GM18505 (cell line): ENCODE measurements at regions not wholly inside any gene's neighbourhood (a gene's known extent, or its start where the extent isn't known, plus 50 kb on each side); places are given as distances from the start of the nearest gene placed in this dataset.

Experiments
- ATAC-seq: cut with Tn5 transposase; IDR thresholded peaks from one replicate; pipeline ENCODE4 v1.9.1; 2021; ENCODE audit not compliant: unreplicated experiment
- POLR2A ChIP-seq: IDR thresholded peaks from 4 replicates; pipeline ENCODE4 v1.6.1; 2011; ENCODE audit warnings: borderline replicate concordance; ENCODE audit not compliant: insufficient read depth, insufficient read length; ENCODE audit errors: extremely low read depth

DNA sequence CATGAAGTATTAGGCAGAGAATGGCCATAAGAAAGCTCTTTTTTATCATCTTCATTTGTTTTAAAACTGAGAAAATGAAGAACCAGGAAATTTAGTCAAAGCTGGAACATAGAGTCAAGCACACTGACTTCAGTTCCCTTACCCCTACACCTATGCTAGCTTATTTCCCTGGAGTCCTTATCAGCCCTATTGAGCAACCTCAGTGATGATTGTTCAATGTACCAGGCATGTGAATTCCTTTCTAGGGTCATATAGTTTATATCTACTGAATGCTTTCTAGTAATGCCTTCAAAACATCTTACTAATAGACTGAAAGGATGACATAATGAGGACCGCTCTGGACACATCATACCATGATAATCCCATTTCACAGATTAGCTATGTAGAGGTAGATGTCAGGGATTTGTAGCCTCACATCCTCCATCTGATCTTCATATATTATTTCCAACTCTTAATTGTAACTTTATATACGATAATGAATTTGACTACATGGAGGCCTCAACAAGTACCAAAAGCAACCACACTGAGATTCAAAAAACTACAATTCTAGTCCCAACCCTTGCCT, 460.4 kb upstream of the DYNLRB2 start:
- no peak for TF ChIP-seq POLR2A
- ATAC-seq: no peak

DNA sequence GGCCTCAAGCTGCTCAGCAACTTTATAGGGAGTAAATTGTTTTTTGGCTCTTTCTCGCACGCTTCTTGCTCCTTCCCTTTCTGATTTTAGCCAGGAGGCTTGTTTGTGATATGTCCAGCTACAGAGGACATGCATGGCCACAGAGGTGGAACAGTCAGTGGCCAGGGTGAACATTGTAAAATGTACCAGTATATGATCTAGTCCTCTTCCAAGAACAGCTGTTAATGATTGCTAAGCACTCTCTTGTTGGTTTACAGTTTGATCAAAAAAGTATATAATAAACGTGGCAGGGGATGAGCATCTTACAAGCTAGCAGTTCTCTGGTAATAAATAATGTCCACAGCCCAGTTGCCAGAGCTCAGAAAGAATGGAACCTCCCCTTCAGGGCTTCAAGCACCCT, 461.7 kb upstream of the DYNLRB2 start:
- no peak for ATAC-seq
- no peak for TF ChIP-seq POLR2A

GRCh38 chr16:80077696-80078095, 463.1 kb upstream of the DYNLRB2 start:
- ATAC-seq: no peak
- no peak for TF ChIP-seq POLR2A

GRCh38 chr16:80074329-80074728, 466.5 kb upstream of the DYNLRB2 start:
- no peak for ATAC-seq
- TF ChIP-seq POLR2A: no peak

- no peak for ATAC-seq
- TF ChIP-seq POLR2A: no peak
Observed at GRCh38 chr16:80071964-80072456, 468.8 kb upstream of the DYNLRB2 start.

- no peak for ATAC-seq
- TF ChIP-seq POLR2A: no peak
Observed at GRCh38 chr16:80066805-80067580, 466.5 kb upstream of the MAF start.

GRCh38 chr16:80065541-80065940, 465.0 kb upstream of the MAF start:
- no peak for TF ChIP-seq POLR2A
- no peak for ATAC-seq

DNA sequence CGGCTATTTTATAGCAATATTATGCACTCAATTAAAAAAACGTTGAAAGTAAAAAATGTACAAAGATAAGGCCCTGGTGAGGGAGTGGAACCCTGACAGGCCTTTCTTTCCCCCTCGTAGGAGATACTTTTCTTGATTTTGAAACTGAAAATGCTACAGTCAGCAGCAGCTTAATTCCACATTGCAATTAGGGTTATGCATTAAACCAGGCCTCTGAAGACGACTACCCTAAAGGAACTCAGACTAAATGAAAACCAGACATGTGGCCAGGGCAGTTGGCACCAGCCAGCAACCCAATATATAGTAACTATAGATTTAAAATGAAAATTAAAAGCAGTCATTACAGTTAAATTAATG, 463.2 kb upstream of the MAF start:
- ATAC-seq: no peak
- no peak for TF ChIP-seq POLR2A

GRCh38 chr16:80063031-80063712, 462.6 kb upstream of the MAF start:
- TF ChIP-seq POLR2A: no peak
- no peak for ATAC-seq

DNA sequence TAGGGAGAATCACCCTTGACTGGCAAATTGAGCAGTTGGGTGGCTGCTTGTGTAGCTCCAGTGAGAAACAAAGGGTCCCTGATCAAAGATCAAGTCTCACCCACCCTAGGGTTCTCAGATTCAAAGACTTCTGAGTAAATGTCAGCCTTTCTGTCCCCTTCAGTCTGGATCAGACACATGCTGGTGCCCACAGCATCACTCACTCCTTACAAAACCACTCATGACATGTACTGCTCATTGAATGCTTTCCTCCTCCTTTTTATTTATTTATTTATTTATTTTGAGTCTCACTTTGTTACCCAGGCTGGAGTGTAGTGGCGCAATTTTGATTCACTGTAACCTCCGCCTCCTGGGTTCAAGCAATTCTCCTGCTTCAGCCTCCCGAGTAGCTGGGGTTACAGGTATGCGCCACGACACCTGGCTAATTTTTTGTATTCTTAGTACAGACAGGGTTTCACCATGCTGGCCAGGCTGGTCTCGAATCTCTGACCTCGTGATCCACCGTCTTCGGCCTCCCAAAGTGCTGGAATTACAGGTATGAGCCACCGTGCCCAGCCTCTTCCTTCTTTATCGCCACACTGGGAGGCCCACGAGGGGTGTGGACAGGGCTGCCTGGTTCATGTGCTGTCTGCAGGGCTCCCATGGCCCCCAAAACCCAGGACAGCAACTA, 462.0 kb upstream of the MAF start:
- no peak for ATAC-seq
- no peak for TF ChIP-seq POLR2A

DNA sequence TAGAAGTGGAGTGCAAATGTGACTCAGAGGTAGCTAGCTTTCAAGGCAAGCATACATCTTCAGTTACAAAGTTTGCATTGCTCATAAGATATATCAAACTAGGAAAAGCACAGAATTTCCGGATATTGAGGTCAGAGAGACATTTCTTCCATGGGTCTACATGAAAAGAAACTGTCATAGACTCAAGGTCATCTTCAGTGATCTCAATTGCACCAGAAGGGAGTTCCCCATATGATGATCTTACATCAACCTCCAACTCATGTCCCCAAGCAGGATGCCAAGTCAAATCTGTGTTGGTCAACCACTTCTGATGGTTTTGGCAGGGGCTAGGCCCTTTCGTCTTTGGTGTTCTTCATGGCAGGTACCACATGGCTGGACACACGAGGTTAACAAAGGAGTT, 459.9 kb upstream of the MAF start:
- no peak for ATAC-seq
- TF ChIP-seq POLR2A: no peak

DNA sequence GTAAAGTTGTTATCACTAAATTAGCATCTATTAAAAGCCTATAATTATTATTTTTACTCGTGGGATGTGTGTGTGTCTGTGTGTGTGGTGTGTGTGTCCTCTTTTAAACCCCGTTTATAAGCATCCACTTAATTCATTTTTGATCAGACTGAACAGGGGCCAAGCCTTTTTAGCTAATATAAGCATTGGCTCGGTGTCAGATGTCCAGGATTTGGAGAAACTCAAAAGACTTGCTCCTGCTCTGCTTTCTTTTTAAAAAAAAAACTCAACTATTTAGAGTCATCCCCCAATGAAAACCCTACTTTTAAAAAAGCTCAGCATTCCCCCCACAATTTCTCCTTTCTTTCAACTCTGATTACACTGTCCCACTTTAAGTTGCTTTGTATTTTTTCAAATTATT, 459.3 kb upstream of the MAF start:
- no peak for ATAC-seq
- TF ChIP-seq POLR2A: no peak

GRCh38 chr16:80058214-80058613, 457.7 kb upstream of the MAF start:
- no peak for TF ChIP-seq POLR2A
- ATAC-seq: no peak
